Stimulated activated memory B cell treated with anti-CD40 and anti-IgM and Interleukin-4, amounts not matched to agents 10 μg/mL and 1 μg/mL and 100 μg/mL, for 72 hours (primary cell): ENCODE measurements at regions not wholly inside any gene's neighbourhood (a gene's known extent, or its start where the extent isn't known, plus 50 kb on each side); places are given as distances from the start of the nearest gene placed in this dataset.
A peak's percentile ranks its signal among the peaks of the same experiment; 100 is the strongest.

ENCODE experiments used
- ATAC-seq: fragments of 150-1000 bp; cut with Tn5 transposase; 2 replicates; pipeline ENCODE4 v1.10.0; 2021
- H3K27ac Mint-ChIP-seq: one replicate; pipeline ENCODE4 v1.8.0; 2022; ENCODE audit warnings: mild to moderate bottlenecking, mixed read lengths
- H3K27me3 Mint-ChIP-seq: one replicate; pipeline ENCODE4 v1.8.0; 2022; ENCODE audit warnings: mixed read lengths
- H3K36me3 Mint-ChIP-seq: one replicate; pipeline ENCODE4 v1.8.0; 2022; ENCODE audit warnings: mixed read lengths
- H3K4me1 Mint-ChIP-seq: one replicate; pipeline ENCODE4 v1.8.0; 2022; ENCODE audit warnings: mixed read lengths
- H3K4me3 Mint-ChIP-seq: one replicate; pipeline ENCODE4 v1.8.0; 2022; ENCODE audit warnings: mild to moderate bottlenecking, moderate library complexity, mixed read lengths
- H3K9me3 Mint-ChIP-seq: one replicate; pipeline ENCODE4 v1.8.0; 2022; ENCODE audit warnings: mixed read lengths

GRCh38 chr2:180734382-180734781 is 246.0 kb upstream of the UBE2E3 start:
- no peak for ATAC-seq
- Mint-ChIP-seq H3K36me3 (no peaks in the 10 kb centered on the region), H3K4me1 (no peaks in the 10 kb centered on the region), H3K9me3 (no peaks in the 10 kb centered on the region), H3K4me3 (no peak overlapping the region), H3K27ac (no peak overlapping the region), H3K27me3 (no peaks in the 10 kb centered on the region)

- H3K9me3 Mint-ChIP-seq = no peaks in the 10 kb centered on the region
- ATAC-seq = no peak
- H3K27me3 Mint-ChIP-seq = no peaks in the 10 kb centered on the region
- H3K4me1 Mint-ChIP-seq = no peaks in the 10 kb centered on the region
- H3K4me3 Mint-ChIP-seq = no peak overlapping the region
- no peak overlapping the region for H3K27ac Mint-ChIP-seq
- H3K36me3 Mint-ChIP-seq = no peaks in the 10 kb centered on the region
Measured at GRCh38 chr2:180733330-180733729, 247.1 kb upstream of the UBE2E3 start.

GRCh38 chr2:180732337-180732736 is 248.1 kb upstream of the UBE2E3 start:
- Mint-ChIP-seq H3K9me3 (no peaks in the 10 kb centered on the region), H3K4me1 (no peaks in the 10 kb centered on the region), H3K36me3 (no peaks in the 10 kb centered on the region), H3K27me3 (no peaks in the 10 kb centered on the region), H3K4me3 (no peak overlapping the region), H3K27ac (no peak overlapping the region)
- ATAC-seq = no peak

- Mint-ChIP-seq H3K36me3 (no peaks in the 10 kb centered on the region), H3K27me3 (no peaks in the 10 kb centered on the region), H3K4me1 (no peaks in the 10 kb centered on the region), H3K4me3 (no peak overlapping the region), H3K27ac (no peak overlapping the region), H3K9me3 (no peaks in the 10 kb centered on the region)
- ATAC-seq = no peak
Measured at GRCh38 chr2:180730976-180731375, 249.4 kb upstream of the UBE2E3 start.

- ATAC-seq = no peak
- no peak overlapping the region for H3K4me3 Mint-ChIP-seq
Measured at GRCh38 chr2:180728928-180729559, 251.4 kb upstream of the UBE2E3 start.

GRCh38 chr2:180723712-180724111 is 256.7 kb upstream of the UBE2E3 start:
- H3K36me3 Mint-ChIP-seq = no peaks in the 10 kb centered on the region
- no peak overlapping the region for H3K4me3 Mint-ChIP-seq
- ATAC-seq = no peak
- no peaks in the 10 kb centered on the region for H3K9me3 Mint-ChIP-seq
- H3K27ac Mint-ChIP-seq = no peak overlapping the region
- peaks cover 8% of the 10 kb centered on the region for H3K27me3 Mint-ChIP-seq
- H3K4me1 Mint-ChIP-seq = no peaks in the 10 kb centered on the region

More at GRCh38 chr2:180728928-180729559, 251.4 kb upstream of the UBE2E3 start:
- H3K27ac Mint-ChIP-seq = no peak overlapping the region
- H3K27me3 Mint-ChIP-seq = no peaks in the 10 kb centered on the region
- no peaks in the 10 kb centered on the region for H3K36me3 Mint-ChIP-seq
- no peaks in the 10 kb centered on the region for H3K9me3 Mint-ChIP-seq
- no peaks in the 10 kb centered on the region for H3K4me1 Mint-ChIP-seq

GRCh38 chr2:180722551-180723239 is 257.7 kb upstream of the UBE2E3 start:
- H3K9me3 Mint-ChIP-seq = no peaks in the 10 kb centered on the region
- H3K36me3 Mint-ChIP-seq = no peaks in the 10 kb centered on the region
- peak; percentile 44 for ATAC-seq
- no peak overlapping the region for H3K27ac Mint-ChIP-seq
- peaks cover 8% of the 10 kb centered on the region for H3K27me3 Mint-ChIP-seq
- no peaks in the 10 kb centered on the region for H3K4me1 Mint-ChIP-seq
- H3K4me3 Mint-ChIP-seq = no peak overlapping the region

GRCh38 chr2:180720829-180721228 is 259.6 kb upstream of the UBE2E3 start:
- ATAC-seq = no peak
- Mint-ChIP-seq H3K36me3 (no peaks in the 10 kb centered on the region), H3K9me3 (peaks cover 3% of the 10 kb centered on the region), H3K4me1 (no peaks in the 10 kb centered on the region), H3K27ac (no peak overlapping the region), H3K27me3 (peaks cover 8% of the 10 kb centered on the region), H3K4me3 (no peak overlapping the region)

GRCh38 chr2:180717588-180717987 is 262.8 kb upstream of the UBE2E3 start:
- Mint-ChIP-seq H3K4me3 (no peak overlapping the region), H3K9me3 (peaks cover 6% of the 10 kb centered on the region), H3K27me3 (peaks cover 11% of the 10 kb centered on the region), H3K27ac (no peak overlapping the region), H3K36me3 (no peaks in the 10 kb centered on the region), H3K4me1 (no peaks in the 10 kb centered on the region)
- ATAC-seq = no peak

GRCh38 chr2:180716186-180717180 is 263.9 kb upstream of the UBE2E3 start:
- Mint-ChIP-seq H3K4me3 (no peak overlapping the region), H3K9me3 (peaks cover 6% of the 10 kb centered on the region), H3K4me1 (no peaks in the 10 kb centered on the region), H3K27me3 (peaks cover 16% of the 10 kb centered on the region), H3K36me3 (no peaks in the 10 kb centered on the region), H3K27ac (no peak overlapping the region)
- ATAC-seq = no peak

GRCh38 chr2:180715044-180715443 is 265.4 kb upstream of the UBE2E3 start:
- no peak for ATAC-seq
- peaks cover 8% of the 10 kb centered on the region for H3K27me3 Mint-ChIP-seq

GRCh38 chr2:180709392-180710145 is 270.8 kb upstream of the UBE2E3 start:
- H3K36me3 Mint-ChIP-seq = no peaks in the 10 kb centered on the region
- peaks cover 2% of the 10 kb centered on the region for H3K9me3 Mint-ChIP-seq
- ATAC-seq = no peak
- no peak overlapping the region for H3K4me3 Mint-ChIP-seq
- no peak overlapping the region for H3K27ac Mint-ChIP-seq
- peaks cover 16% of the 10 kb centered on the region for H3K27me3 Mint-ChIP-seq
- H3K4me1 Mint-ChIP-seq = no peaks in the 10 kb centered on the region

More at GRCh38 chr2:180715044-180715443, 265.4 kb upstream of the UBE2E3 start:
- Mint-ChIP-seq H3K9me3 (peaks cover 6% of the 10 kb centered on the region), H3K4me1 (no peaks in the 10 kb centered on the region), H3K4me3 (no peak overlapping the region), H3K36me3 (no peaks in the 10 kb centered on the region), H3K27ac (no peak overlapping the region)

- peaks cover 2% of the 10 kb centered on the region for H3K9me3 Mint-ChIP-seq
- H3K4me3 Mint-ChIP-seq = no peak overlapping the region
- no peak overlapping the region for H3K27ac Mint-ChIP-seq
- H3K36me3 Mint-ChIP-seq = no peaks in the 10 kb centered on the region
- ATAC-seq = no peak
- no peaks in the 10 kb centered on the region for H3K4me1 Mint-ChIP-seq
- peaks cover 15% of the 10 kb centered on the region for H3K27me3 Mint-ChIP-seq
Measured at GRCh38 chr2:180707884-180708205, 272.6 kb upstream of the UBE2E3 start.

- no peaks in the 10 kb centered on the region for H3K4me1 Mint-ChIP-seq
- ATAC-seq = no peak
- no peak overlapping the region for H3K4me3 Mint-ChIP-seq
- no peak overlapping the region for H3K27ac Mint-ChIP-seq
- no peaks in the 10 kb centered on the region for H3K9me3 Mint-ChIP-seq
- no peaks in the 10 kb centered on the region for H3K36me3 Mint-ChIP-seq
- peaks cover 10% of the 10 kb centered on the region for H3K27me3 Mint-ChIP-seq
Measured at GRCh38 chr2:180707175-180707883, 273.1 kb upstream of the UBE2E3 start.
